ENCODE measurements at regions not wholly inside any gene's neighbourhood (a gene's known extent, or its start where the extent isn't known, plus 50 kb on each side); places are given as distances from the start of the nearest gene placed in this dataset.

GRCh38 chrX:8971116-8971515, 62.8 kb downstream of the FAM9B start:
- DNase-seq, result no peak

- no peak for DNase-seq
These were observed 64.5 kb downstream of the FAM9B start for GRCh38 chrX:8969378-8969777.

DNA sequence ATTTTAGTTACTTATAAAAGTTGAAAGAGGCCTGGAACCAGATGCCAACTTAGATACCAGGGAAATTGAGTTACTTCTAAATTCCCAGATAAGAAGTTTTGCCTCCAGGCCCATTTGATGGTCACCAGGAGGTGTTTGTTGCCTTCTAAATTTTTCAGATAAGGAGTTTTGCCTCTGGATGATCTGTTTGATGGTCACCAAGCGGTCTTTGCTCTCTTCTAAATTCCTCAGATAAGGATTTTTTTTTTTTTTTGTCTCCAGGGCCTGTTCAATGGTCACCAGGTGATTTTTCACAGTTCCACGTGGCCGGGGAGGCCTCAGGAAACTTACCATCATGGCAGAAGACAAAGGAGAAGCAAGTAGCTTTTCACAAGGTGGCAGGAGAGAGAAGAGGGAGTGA, 66.5 kb downstream of the FAM9B start:
- DNase-seq, result no peak

DNA sequence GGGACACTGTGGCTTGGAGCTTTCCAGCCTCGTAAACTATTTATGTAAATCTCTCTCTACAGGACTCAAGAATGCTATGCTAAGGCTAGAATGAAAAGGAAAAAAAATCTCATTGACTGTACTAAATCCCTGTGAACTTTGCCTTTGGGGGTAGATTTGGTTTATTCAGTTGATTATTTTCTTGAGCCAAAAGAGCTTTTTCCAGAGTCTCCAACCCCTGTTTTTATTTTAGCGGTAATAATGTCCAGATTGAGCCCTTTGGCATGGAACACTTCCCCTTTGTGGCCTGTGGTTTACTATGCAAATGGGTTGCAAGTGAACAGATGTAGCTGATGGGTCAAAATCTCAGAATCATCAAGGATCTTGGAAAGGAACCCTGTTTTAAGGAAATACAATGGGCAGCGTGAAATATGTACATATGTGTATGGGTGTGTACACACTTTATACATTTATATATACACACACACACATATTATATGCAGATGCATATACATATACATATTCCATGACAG, 72.9 kb downstream of the FAM9B start:
- DNase-seq, result no peak

DNA sequence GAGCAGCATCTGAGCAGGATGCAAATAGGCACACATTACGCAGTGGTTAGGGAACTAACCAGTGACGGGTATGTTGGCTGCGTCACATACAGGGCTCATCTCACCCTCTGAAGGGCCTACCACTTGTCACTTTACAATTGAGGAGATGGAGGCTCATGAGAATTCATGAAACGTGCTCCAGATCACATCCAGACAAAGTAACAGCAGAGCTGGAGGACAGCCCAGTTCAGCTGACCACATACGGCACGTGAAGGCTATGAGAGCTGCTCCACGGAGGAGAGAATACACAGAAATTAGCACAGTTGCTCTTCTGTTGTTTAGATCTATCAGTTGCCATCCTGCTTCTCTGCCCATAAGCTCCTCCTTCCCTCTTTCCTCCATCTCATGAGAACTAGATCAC, 78.4 kb downstream of the FAM9B start:
- DNase-seq, result no peak

GRCh38 chrX:8946563-8946962, 87.4 kb downstream of the FAM9B start:
- DNase-seq, result no peak

DNA sequence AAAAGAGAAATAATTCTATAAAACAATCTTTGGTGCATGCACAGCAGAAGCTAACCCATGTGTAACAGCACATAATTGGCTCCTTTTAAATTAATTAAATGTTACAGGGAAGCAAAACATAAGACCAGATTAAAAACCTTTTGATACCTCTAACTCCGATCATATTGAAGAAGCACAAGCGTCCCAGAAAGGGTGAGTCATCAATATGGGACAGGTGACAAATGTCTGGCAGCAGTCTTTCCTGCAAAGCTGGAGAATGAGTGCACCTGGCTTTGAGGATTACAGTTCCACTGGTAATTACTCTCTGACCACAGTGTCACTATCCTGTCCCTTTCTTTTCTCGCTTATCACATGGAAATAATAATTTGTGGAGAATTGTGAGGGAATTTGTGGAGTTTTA, 94.6 kb downstream of the FAM9B start:
- no peak for DNase-seq

GRCh38 chrX:8927701-8928100, 106.2 kb downstream of the FAM9B start:
- DNase-seq, result no peak

- no peak for DNase-seq
These were observed 106.8 kb downstream of the FAM9B start for GRCh38 chrX:8927066-8927635.

DNA sequence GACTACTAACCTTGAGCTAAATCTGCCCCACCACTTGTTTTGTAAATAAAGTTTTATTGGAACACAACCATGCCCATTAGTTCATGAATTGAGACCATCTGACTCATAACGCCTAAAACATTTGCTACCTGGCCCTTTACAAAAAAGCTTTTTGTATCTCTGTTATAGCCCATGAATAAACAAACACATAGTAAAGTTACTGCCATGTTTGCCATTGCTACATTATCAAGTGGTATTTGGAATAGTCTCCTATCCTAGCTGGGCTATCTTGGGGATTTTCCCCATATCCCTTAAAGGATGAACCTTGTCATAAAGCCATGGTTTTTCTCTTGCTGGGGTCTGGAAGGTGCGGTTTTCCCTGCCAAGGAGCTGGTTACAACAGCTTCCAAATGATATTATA, 112.3 kb downstream of the FAM9B start:
- no peak for DNase-seq

DNA sequence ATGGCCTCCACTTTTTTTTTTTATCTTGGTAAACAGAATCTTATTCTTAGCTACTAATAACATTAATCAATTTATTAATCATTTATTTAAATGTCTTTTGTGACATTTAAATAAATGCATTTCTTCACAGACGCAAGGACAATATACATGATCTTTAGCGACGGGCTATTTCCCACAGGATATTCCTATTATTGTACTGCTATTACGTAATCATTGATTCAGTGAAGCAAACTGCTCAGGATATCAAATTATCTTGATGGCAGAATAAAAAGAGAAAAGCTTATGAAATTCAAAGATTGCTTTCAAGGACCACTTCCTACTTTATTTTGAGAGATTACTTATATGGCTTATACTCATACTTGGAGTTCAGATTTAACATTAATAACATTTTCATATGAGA, 114.1 kb downstream of the FAM9B start:
- no peak for DNase-seq

- DNase-seq, result no peak
These were observed 115.5 kb upstream of the FAM9A start for GRCh38 chrX:8916697-8917096.

DNA sequence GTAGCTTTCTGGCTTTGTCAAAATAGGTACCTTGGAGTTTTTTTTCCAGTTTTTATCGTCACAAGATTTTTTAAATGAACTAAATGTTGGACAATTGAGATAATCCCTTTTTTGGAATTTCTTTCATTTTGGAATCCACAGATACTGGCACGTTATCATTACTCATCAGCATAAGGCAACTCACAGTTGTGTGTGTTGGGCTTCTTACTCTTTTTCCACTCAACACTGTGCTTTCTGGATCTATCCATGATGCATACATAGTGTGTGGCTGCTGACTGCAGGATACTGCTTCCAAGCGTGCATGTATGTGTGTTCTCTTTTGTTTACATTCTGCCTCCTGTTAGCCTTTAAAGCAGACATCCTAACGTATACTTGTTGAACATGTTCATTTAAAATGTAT, 113.5 kb upstream of the FAM9A start:
- no peak for DNase-seq

DNA sequence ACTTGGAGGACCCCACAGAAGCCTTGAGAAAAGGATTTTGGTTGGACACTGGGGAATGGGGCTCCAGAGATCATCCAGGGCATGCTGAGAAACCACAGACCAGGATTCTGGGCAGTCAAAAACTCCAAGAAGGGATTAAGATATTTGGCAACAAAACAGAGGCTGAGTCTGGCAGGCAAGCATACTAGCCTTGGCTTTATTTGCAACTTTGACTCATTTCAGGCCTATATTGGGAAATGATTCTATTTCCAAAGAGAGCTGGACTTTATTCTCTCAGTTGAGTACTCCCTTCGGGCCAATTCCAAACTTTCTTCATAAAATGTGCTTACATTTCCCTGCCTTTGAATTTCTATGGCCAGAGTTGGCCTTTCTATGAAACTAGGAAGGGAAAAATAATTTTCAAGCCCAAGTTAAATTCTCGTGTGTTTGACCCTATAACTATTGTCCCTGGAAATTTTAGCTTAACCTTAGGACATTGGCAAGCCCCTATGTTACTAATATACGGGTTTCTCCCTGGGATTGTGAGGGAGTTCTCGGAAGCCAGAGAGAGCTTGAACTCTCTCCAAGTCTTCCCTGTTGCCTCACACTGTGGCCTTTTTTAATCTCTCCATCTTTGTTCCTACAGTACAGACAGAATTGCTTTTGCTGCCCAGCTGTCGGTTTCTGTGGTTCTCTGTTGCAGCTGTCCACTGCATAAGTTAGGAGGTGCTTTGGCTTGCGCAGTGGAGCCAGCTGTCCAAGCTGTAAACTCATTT, 112.6 kb upstream of the FAM9A start:
- DNase-seq, result no peak

DNA sequence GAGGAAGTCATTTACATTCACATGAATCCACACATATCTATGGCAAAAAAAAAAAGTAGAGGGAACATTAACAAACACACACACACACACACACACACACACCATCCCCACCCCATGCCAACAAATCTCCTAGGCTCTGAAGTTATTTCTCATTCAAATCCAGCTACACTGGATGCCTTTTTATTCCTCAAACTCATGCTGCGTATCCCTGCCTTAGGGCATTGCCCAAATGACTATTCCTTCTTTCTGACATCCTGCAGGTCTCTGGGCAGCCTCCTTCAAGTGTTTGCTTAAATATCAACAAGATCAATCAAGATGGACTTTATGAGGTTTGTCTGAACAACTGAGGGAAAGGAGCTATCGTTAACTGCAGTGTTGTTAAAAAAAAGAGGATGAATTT, 106.5 kb upstream of the FAM9A start:
- DNase-seq, result no peak

GRCh38 chrX:8906299-8906938, 105.2 kb upstream of the FAM9A start:
- no peak for DNase-seq

- no peak for DNase-seq
These were observed 96.1 kb upstream of the FAM9A start for GRCh38 chrX:8897259-8897658.

DNA sequence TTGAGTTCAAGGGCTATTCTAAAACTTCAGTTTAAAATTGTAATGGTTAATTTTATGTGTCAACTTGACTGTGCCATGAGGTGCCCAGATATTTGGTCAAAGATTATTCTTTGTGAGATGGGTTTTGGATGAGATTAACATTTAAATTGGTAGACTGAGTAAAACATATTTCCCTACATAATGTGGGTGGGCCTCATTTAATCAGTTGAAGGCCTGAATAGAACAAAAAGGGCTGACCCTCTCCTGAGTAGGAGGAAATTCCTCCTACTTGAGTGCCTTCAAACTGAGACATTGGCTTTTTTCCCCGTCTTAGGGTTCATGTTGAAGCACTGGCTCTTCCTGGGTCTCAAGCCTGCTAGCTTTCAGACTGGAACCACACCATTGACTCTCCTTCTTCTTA, 89.6 kb upstream of the FAM9A start:
- no peak for DNase-seq

DNA sequence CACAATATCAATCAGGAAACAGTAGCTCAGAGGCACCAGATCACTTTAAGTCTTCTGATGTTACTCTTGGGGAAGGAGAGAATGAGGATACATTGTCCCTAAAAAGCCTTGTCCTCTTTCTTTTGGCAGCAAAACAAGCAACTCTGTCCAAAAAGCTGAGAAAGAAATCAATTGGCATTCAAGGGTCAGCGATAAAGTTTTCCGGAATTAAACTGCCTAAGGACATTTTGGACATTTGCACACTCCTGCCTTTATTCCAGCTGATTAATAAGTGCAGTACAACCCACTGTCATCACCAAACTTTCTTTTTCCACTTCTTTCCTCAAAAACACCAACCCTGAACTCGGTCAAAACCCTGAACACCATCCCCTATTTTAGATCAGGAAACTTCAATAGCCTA, 85.8 kb upstream of the FAM9A start:
- no peak for DNase-seq

GRCh38 chrX:8879750-8880149, 78.6 kb upstream of the FAM9A start:
- peak; percentile 61 for DNase-seq

- DNase-seq, result no peak
These were observed 72.8 kb upstream of the FAM9A start for GRCh38 chrX:8873956-8874355.

DNA sequence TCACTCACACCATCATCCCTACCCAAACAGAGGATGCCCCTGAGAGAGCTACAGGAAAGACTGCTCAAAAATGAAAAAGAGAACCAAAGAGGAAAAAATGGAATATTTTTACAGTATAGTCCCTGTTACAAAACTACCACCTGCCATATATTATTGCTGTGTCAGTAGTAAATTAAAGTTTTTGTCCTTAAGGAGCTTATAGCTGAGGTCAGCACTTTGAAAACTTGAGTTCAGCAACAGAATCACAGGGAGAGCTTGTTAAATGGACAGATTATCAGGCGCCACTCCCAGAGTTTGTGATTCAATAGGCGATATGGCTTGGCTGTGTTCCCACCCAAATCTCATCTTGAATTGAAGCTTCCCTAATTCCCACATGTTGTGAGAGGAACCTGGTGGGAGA, 71.9 kb upstream of the FAM9A start:
- DNase-seq, result no peak

DNA sequence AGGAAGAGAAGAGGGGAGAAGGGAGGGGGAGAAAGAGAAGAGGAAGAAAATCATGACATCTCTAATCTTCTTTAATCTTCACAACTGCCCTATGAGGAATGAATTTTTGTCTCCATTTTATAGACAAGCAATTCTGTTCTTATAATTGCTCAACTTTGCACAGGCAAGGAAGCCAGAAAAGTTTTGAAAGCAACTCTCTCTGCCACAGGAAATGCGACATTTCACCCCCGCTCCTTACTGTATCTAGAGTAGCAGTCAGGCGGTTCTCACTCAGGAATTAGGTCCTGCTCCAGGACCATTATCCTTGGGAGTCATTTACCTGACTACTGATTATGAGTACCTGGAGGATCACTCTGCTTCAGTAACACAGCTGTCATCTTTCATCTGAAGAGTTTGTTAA, 69.2 kb upstream of the FAM9A start:
- no peak for DNase-seq

- no peak for DNase-seq
These were observed 68.6 kb upstream of the FAM9A start for GRCh38 chrX:8869812-8870211.

Measured in activated CD8-positive, alpha-beta memory T cell treated with anti-CD3 and anti-CD28 coated beads for 24 hours (primary cell).